Bronchial epithelial cell (primary cell): ENCODE measurements at regions not wholly inside any gene's neighbourhood (a gene's known extent, or its start where the extent isn't known, plus 50 kb on each side); places are given as distances from the start of the nearest gene placed in this dataset.

ENCODE experiments used
- DNase-seq: peaks from one replicate; pipeline ENCODE4 v3.0.0-alpha.2; 2010; ENCODE audit warnings: low read depth
- FAIRE-seq: peaks from 2 replicates; lab custom pipeline; 2011; peaks lifted over from hg19 to GRCh38; lab: Jason Lieb, UNC
- H3K27me3 ChIP-seq: 2 replicates; pipeline ENCODE4 v1.5.1; 2011; ENCODE audit warnings: low read length; ENCODE audit not compliant: control insufficient read depth, insufficient read depth
- H3K36me3 ChIP-seq: 2 replicates; pipeline ENCODE4 v1.5.1; 2011; ENCODE audit warnings: low read length; ENCODE audit not compliant: control insufficient read depth, insufficient read depth
- H3K4me3 ChIP-seq: 2 replicates; pipeline ENCODE4 v1.5.1; 2011; ENCODE audit warnings: mild to moderate bottlenecking, low read depth, low read length, control low read depth
- CTCF ChIP-seq: IDR thresholded peaks from 2 replicates; pipeline ENCODE4 v1.5.1; 2011; ENCODE audit warnings: mild to moderate bottlenecking, moderate library complexity, low read length, control low read depth, inconsistent platforms; ENCODE audit not compliant: insufficient read depth, severe bottlenecking

GRCh38 chr10:120981601-120982391, 130.6 kb downstream of the WDR11 start:
- DNase-seq = no peak
- no peak for FAIRE-seq
- Histone ChIP-seq H3K27me3 (peaks cover 11% of the 10 kb centered on the region), H3K36me3 (no peaks in the 10 kb centered on the region), H3K4me3 (no peak overlapping the region)
- no peak for TF ChIP-seq CTCF

- FAIRE-seq (no peak), DNase-seq (no peak)
- Histone ChIP-seq H3K36me3 (no peaks in the 10 kb centered on the region), H3K27me3 (peaks cover 8% of the 10 kb centered on the region), H3K4me3 (no peak overlapping the region)
- no peak for TF ChIP-seq CTCF
Measured at GRCh38 chr10:120982507-120982906, 131.3 kb downstream of the WDR11 start.

GRCh38 chr10:120983721-120984120, 132.6 kb downstream of the WDR11 start:
- peaks cover 7% of the 10 kb centered on the region for H3K27me3 ChIP-seq
- no peak overlapping the region for H3K4me3 ChIP-seq
- H3K36me3 ChIP-seq = no peaks in the 10 kb centered on the region
- DNase-seq (no peak), FAIRE-seq (no peak)
- TF ChIP-seq CTCF = no peak

- no peak for FAIRE-seq
- no peak overlapping the region for H3K4me3 ChIP-seq
Measured at GRCh38 chr10:120984221-120984620, 133.1 kb downstream of the WDR11 start.

GRCh38 chr10:120987359-120987758, 136.2 kb downstream of the WDR11 start:
- no peaks in the 10 kb centered on the region for H3K27me3 ChIP-seq
- H3K36me3 ChIP-seq = no peaks in the 10 kb centered on the region
- no peak for TF ChIP-seq CTCF
- no peak for FAIRE-seq
- no peak for DNase-seq
- no peak overlapping the region for H3K4me3 ChIP-seq

More at GRCh38 chr10:120984221-120984620, 133.1 kb downstream of the WDR11 start:
- no peak for TF ChIP-seq CTCF
- DNase-seq = no peak
- H3K27me3 ChIP-seq = peaks cover 4% of the 10 kb centered on the region
- H3K36me3 ChIP-seq = no peaks in the 10 kb centered on the region
